ENCODE measurements at regions not wholly inside any gene's neighbourhood (a gene's known extent, or its start where the extent isn't known, plus 50 kb on each side); places are given as distances from the start of the nearest gene placed in this dataset.

- H2AK9ac ChIP-seq (replicated peaks; ENCODE audit: low read depth, low read length, poor library complexity): no peak overlapping the region
- in situ Hi-C loops (cut with MboI; ENCODE audit: low sequenced_read_pairs): no loop called here
- H3K14ac ChIP-seq (replicated peaks; ENCODE audit: low read depth, low read length): no peak overlapping the region
- no peak overlapping the region for H3K4me2 ChIP-seq (ENCODE audit: low read depth, low read length)
- H2AK5ac ChIP-seq (ENCODE audit: low read depth, low read length): no peak overlapping the region
- H3K4me3 ChIP-seq (ENCODE audit: insufficient read depth, low read depth, low read length): no peak overlapping the region
- no peak overlapping the region for H3K27ac ChIP-seq (ENCODE audit: insufficient read depth, low read length)
- H3K36me3 ChIP-seq (ENCODE audit: control insufficient read depth, insufficient read depth, low read length): no peaks in the 10 kb centered on the region
- H3K18ac ChIP-seq (ENCODE audit: low read depth, low read length): no peak overlapping the region
- no peak overlapping the region for H4K91ac ChIP-seq (ENCODE audit: insufficient read depth, low read depth, low read length)
- no peak overlapping the region for H3K4ac ChIP-seq (ENCODE audit: low read depth, low read length)
- dilution Hi-C loops (cut with HindIII; ENCODE audit: low sequenced_read_pairs, unreplicated experiment): no loop called here
- no peak overlapping the region for H3K56ac ChIP-seq (ENCODE audit: extremely low read depth, insufficient read depth, low read length)
- H3K79me1 ChIP-seq (ENCODE audit: low read depth in 1 of 2, low read length in 2 of 2): no peaks in the 10 kb centered on the region
- BruUV-seq (replicated peaks): no TSS peak
- no peak overlapping the region for H2BK20ac ChIP-seq (ENCODE audit: low read depth, low read length)
- no peak overlapping the region for H3K23ac ChIP-seq (ENCODE audit: low read depth, low read length)
- TF ChIP-seq CEBPB (IDR thresholded peaks at IDR 0.05; ENCODE audit: low read depth, low read length): no peak
- TF ChIP-seq USF2 (IDR thresholded peaks at IDR 0.05; ENCODE audit: low read depth, low read length): no peak
- TF ChIP-seq CTCF (conservative IDR thresholded peaks at IDR 0.05; ENCODE audit: low read depth, low read length): no peak
- no peak for TF ChIP-seq POLR2A (IDR thresholded peaks at IDR 0.05; ENCODE audit: low read depth, low read length)
- no peak for TF ChIP-seq CHD1 (IDR thresholded peaks at IDR 0.05; ENCODE audit: low read depth, low read length)
- no peak for TF ChIP-seq FOS (IDR thresholded peaks at IDR 0.05; ENCODE audit: low read depth, low read length)
- TF ChIP-seq BHLHE40 (IDR thresholded peaks at IDR 0.05; ENCODE audit: low read depth, low read length): no peak
- no peak for TF ChIP-seq ELK1 (IDR thresholded peaks at IDR 0.05; ENCODE audit: borderline replicate concordance, low read depth, low read length)
- TF ChIP-seq MAFK (IDR thresholded peaks at IDR 0.05; ENCODE audit: low read depth, low read length): no peak
- no peak for TF ChIP-seq MXI1 (IDR thresholded peaks at IDR 0.05; ENCODE audit: borderline replicate concordance, low read depth, low read length)
- TF ChIP-seq MAZ (IDR thresholded peaks at IDR 0.05; ENCODE audit: borderline replicate concordance, low read depth, low read length): no peak
- TF ChIP-seq SMC3 (IDR thresholded peaks at IDR 0.05; ENCODE audit: low read depth, low read length): no peak
- TF ChIP-seq NFE2L2 (IDR thresholded peaks at IDR 0.05; ENCODE audit: low read depth, low read length): no peak
- no peak for TF ChIP-seq RAD21 (IDR thresholded peaks at IDR 0.05; ENCODE audit: low read length)
- no peak for TF ChIP-seq RCOR1 (IDR thresholded peaks at IDR 0.05; ENCODE audit: insufficient replicate concordance, low read length)
- TF ChIP-seq RFX5 (IDR thresholded peaks at IDR 0.05; ENCODE audit: low read depth, low read length): no peak
- no CpG with 5 or more reads among the region's 2 CpGs for WGBS, 2 experiments (ENCODE audit: extremely low coverage in 2 of 2, insufficient read length in 1 of 2)
- ChIA-PET POLR2A (ENCODE audit: unreplicated experiment) (no interaction called here), CTCF (no interaction called here)
- no peak overlapping the region for H2BK5ac ChIP-seq (ENCODE audit: low read depth, low read length, poor library complexity, severe bottlenecking)
- H3K9me1 ChIP-seq (ENCODE audit: insufficient read depth, low read length): no peaks in the 10 kb centered on the region
- peaks cover 5% of the 10 kb centered on the region for H3K9me3 ChIP-seq (ENCODE audit: control insufficient read depth, insufficient read depth, low read length)
- intact Hi-C loops (cut with micrococcal nuclease): no loop called here
- no peak for ATAC-seq (ENCODE audit: low read depth)
- H3K9ac ChIP-seq (ENCODE audit: low read depth, low read length): no peak overlapping the region
- no peaks in the 10 kb centered on the region for H4K20me1 ChIP-seq (ENCODE audit: insufficient read depth, low read length)
- no peak overlapping the region for H4K8ac ChIP-seq (ENCODE audit: low read depth in 2 of 2, low read length in 2 of 2)
- H2BK120ac ChIP-seq (ENCODE audit: low read depth, low read length): no peak overlapping the region
- DNase-seq: no peak
- H4K5ac ChIP-seq (ENCODE audit: low read depth, low read length): no peak overlapping the region
- H2AFZ ChIP-seq (replicated peaks; ENCODE audit: low read length, poor library complexity): no peak overlapping the region
- H2BK15ac ChIP-seq (ENCODE audit: low read depth, low read length): no peak overlapping the region
- no peaks in the 10 kb centered on the region for H3K4me1 ChIP-seq (ENCODE audit: control insufficient read depth, insufficient read depth, low read length)
- H3K27me3 ChIP-seq (ENCODE audit: control insufficient read depth, insufficient read depth, low read length): no peaks in the 10 kb centered on the region
Measured at GRCh38 chr5:93845376-93845775, 104.0 kb upstream of the POU5F2 start.
